Uterus (tissue), 2 donors: ENCODE measurements at regions not wholly inside any gene's neighbourhood (a gene's known extent, or its start where the extent isn't known, plus 50 kb on each side); places are given as distances from the start of the nearest gene placed in this dataset.

ENCODE experiments used
- POLR2A ChIP-seq, 2 donors: fragments of 450-650 bp; IDR thresholded peaks; one replicate each; pipeline ENCODE4 v1.6.1; 2016; ENCODE audit warnings: antibody characterized with exemption in 2 of 2, mild to moderate bottlenecking in 1 of 2, moderate library complexity in 1 of 2
- TF ChIP-seq, protein P1 (sequence below), 4 experiments: fragments of 200-600 bp in 2 of 4; fragments of 450-650 bp in 2 of 4; sonication (generic) in 2 of 4; IDR thresholded peaks; one replicate each; pipeline ENCODE4 v1.5.1; 2016 to 2019; ENCODE audit warnings: antibody characterized with exemption in 4 of 4, mild to moderate bottlenecking in 2 of 4, moderate library complexity in 1 of 4

DNA sequence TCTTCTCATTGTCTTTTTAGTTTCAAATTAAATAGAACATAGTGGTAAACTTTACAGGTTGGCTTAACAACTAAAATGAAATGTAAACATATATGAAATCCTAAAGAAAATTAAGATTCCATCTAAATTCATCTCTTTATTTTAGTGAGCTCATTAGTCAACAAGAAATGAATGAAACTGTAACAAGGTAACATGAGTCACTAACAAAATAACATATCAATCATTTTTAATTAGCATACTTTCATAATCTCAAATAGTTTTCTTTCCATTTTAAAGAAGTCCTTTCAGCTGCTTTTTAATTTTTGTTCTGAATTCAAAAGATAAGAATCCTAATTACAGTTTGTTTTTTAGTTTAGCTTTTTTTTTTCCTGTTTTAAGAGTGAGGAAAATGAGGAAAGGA lies 688.6 kb upstream of the TENM4 start:
- no peak for TF ChIP-seq POLR2A (IDR thresholded peaks at IDR 0.05)
- TF ChIP-seq, protein P1, sequence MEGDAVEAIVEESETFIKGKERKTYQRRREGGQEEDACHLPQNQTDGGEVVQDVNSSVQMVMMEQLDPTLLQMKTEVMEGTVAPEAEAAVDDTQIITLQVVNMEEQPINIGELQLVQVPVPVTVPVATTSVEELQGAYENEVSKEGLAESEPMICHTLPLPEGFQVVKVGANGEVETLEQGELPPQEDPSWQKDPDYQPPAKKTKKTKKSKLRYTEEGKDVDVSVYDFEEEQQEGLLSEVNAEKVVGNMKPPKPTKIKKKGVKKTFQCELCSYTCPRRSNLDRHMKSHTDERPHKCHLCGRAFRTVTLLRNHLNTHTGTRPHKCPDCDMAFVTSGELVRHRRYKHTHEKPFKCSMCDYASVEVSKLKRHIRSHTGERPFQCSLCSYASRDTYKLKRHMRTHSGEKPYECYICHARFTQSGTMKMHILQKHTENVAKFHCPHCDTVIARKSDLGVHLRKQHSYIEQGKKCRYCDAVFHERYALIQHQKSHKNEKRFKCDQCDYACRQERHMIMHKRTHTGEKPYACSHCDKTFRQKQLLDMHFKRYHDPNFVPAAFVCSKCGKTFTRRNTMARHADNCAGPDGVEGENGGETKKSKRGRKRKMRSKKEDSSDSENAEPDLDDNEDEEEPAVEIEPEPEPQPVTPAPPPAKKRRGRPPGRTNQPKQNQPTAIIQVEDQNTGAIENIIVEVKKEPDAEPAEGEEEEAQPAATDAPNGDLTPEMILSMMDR (IDR thresholded peaks at IDR 0.05): no peak
